Suprapubic skin (tissue), 4 donors: ENCODE measurements at regions not wholly inside any gene's neighbourhood (a gene's known extent, or its start where the extent isn't known, plus 50 kb on each side); places are given as distances from the start of the nearest gene placed in this dataset.

Experiments
- DNase-seq, 2 donors: peaks; one replicate each; pipeline ENCODE4 v3.0.0-alpha.2; 2019; ENCODE audit warnings: low spot score in 2 of 2
- H3K27ac ChIP-seq: fragments of 200-600 bp; sonication (generic); one replicate; pipeline ENCODE4 v1.5.1; 2019
- H3K27me3 ChIP-seq: fragments of 200-600 bp; sonication (generic); one replicate; pipeline ENCODE4 v1.5.1; 2019
- H3K36me3 ChIP-seq: fragments of 200-600 bp; sonication (generic); one replicate; pipeline ENCODE4 v1.5.1; 2019
- H3K4me1 ChIP-seq: fragments of 200-600 bp; sonication (generic); one replicate; pipeline ENCODE4 v1.5.1; 2019
- H3K4me3 ChIP-seq: fragments of 200-600 bp; sonication (generic); one replicate; pipeline ENCODE4 v1.5.1; 2019; ENCODE audit warnings: mild to moderate bottlenecking
- H3K9me3 ChIP-seq: fragments of 200-600 bp; sonication (generic); one replicate; pipeline ENCODE4 v1.5.1; 2019
- CTCF ChIP-seq, 2 donors: fragments of 200-600 bp in 1 of 2; fragments of 450-650 bp in 1 of 2; sonication (generic) in 1 of 2; IDR thresholded peaks; one replicate each; pipeline ENCODE4 v1.5.1; 2016 to 2019; ENCODE audit warnings: antibody characterized with exemption in 2 of 2, mild to moderate bottlenecking in 1 of 2, moderate library complexity in 1 of 2
- EP300 ChIP-seq: sonication (generic); formaldehyde crosslinking; IDR thresholded peaks from one replicate; pipeline ENCODE4 v1.6.1; 2017; ENCODE audit warnings: antibody characterized with exemption
- POLR2A ChIP-seq, 2 donors: fragments of 450-650 bp; IDR thresholded peaks; one replicate each; pipeline ENCODE4 v1.6.1; 2017; ENCODE audit warnings: antibody characterized with exemption in 2 of 2, mild to moderate bottlenecking in 2 of 2, moderate library complexity in 2 of 2
- POLR2AphosphoS5 ChIP-seq, 3 donors: sonication (generic); formaldehyde crosslinking; IDR thresholded peaks; one replicate each; pipeline ENCODE4 v1.6.1; 2017; ENCODE audit warnings: antibody characterized with exemption in 3 of 3
- WGBS: methylation state at CpG from one replicate; pipeline ENCODE4 v1.1.5; 2018; 5-methylcytosine and 5-hydroxymethylcytosine counted together

- no peak overlapping the region for H3K27ac ChIP-seq
- H3K4me1 ChIP-seq: no peaks in the 10 kb centered on the region
- no peak for DNase-seq
- H3K36me3 ChIP-seq: no peaks in the 10 kb centered on the region
- no peak overlapping the region for H3K4me3 ChIP-seq
- no peaks in the 10 kb centered on the region for H3K27me3 ChIP-seq
- no peak for TF ChIP-seq POLR2AphosphoS5 (IDR thresholded peaks at IDR 0.05)
- TF ChIP-seq EP300: no peak
- no peak for TF ChIP-seq CTCF (IDR thresholded peaks at IDR 0.05)
- TF ChIP-seq POLR2A (IDR thresholded peaks at IDR 0.05): no peak
- no peaks in the 10 kb centered on the region for H3K9me3 ChIP-seq
- 74% methylated on average over 4 of the region's 4 CpGs for WGBS
Observed at GRCh38 chr18:46362533-46362932, 258.3 kb downstream of the HAUS1 start.

GRCh38 chr18:46364048-46364447 lies 259.9 kb downstream of the HAUS1 start:
- no peaks in the 10 kb centered on the region for H3K9me3 ChIP-seq
- WGBS: 97% methylated on average over 5 of the region's 5 CpGs
- TF ChIP-seq POLR2A (IDR thresholded peaks at IDR 0.05) (no peak), CTCF (IDR thresholded peaks at IDR 0.05) (no peak), POLR2AphosphoS5 (IDR thresholded peaks at IDR 0.05) (no peak), EP300 (no peak)
- no peak overlapping the region for H3K27ac ChIP-seq
- H3K4me3 ChIP-seq: no peak overlapping the region
- no peak for DNase-seq
- no peaks in the 10 kb centered on the region for H3K36me3 ChIP-seq
- no peaks in the 10 kb centered on the region for H3K4me1 ChIP-seq
- H3K27me3 ChIP-seq: no peaks in the 10 kb centered on the region

- Histone ChIP-seq H3K4me1 (no peaks in the 10 kb centered on the region), H3K36me3 (no peaks in the 10 kb centered on the region), H3K4me3 (no peak overlapping the region), H3K9me3 (no peaks in the 10 kb centered on the region), H3K27ac (no peak overlapping the region), H3K27me3 (no peaks in the 10 kb centered on the region)
- 83% methylated on average over 4 of the region's 4 CpGs for WGBS
- TF ChIP-seq EP300 (no peak), POLR2AphosphoS5 (IDR thresholded peaks at IDR 0.05) (no peak), CTCF (IDR thresholded peaks at IDR 0.05) (no peak), POLR2A (IDR thresholded peaks at IDR 0.05) (no peak)
- no peak for DNase-seq
Observed at GRCh38 chr18:46366201-46366600, 262.0 kb downstream of the HAUS1 start.

GRCh38 chr18:46366751-46367376 lies 262.7 kb downstream of the HAUS1 start:
- no peak for TF ChIP-seq EP300
- TF ChIP-seq POLR2AphosphoS5 (IDR thresholded peaks at IDR 0.05): no peak
- TF ChIP-seq POLR2A (IDR thresholded peaks at IDR 0.05): no peak
- no peak for TF ChIP-seq CTCF (IDR thresholded peaks at IDR 0.05)
- Histone ChIP-seq H3K4me1 (no peaks in the 10 kb centered on the region), H3K36me3 (no peaks in the 10 kb centered on the region), H3K27me3 (no peaks in the 10 kb centered on the region), H3K4me3 (no peak overlapping the region), H3K9me3 (no peaks in the 10 kb centered on the region), H3K27ac (no peak overlapping the region)
- DNase-seq: no peak
- WGBS: 71% methylated on average over 8 of the region's 8 CpGs

- Histone ChIP-seq H3K4me1 (no peaks in the 10 kb centered on the region), H3K4me3 (no peak overlapping the region), H3K36me3 (no peaks in the 10 kb centered on the region), H3K27me3 (no peaks in the 10 kb centered on the region), H3K27ac (no peak overlapping the region), H3K9me3 (no peaks in the 10 kb centered on the region)
- WGBS: 77% methylated on average over 4 of the region's 4 CpGs
- DNase-seq: no peak
- TF ChIP-seq CTCF (IDR thresholded peaks at IDR 0.05) (no peak), POLR2A (IDR thresholded peaks at IDR 0.05) (no peak), EP300 (no peak), POLR2AphosphoS5 (IDR thresholded peaks at IDR 0.05) (no peak)
Observed at GRCh38 chr18:46369323-46369722, 265.1 kb downstream of the HAUS1 start.
